AG20443 (cell line): ENCODE measurements at regions not wholly inside any gene's neighbourhood (a gene's known extent, or its start where the extent isn't known, plus 50 kb on each side); places are given as distances from the start of the nearest gene placed in this dataset.
"Not testable (repeated sequence)": the region's sequence is repeated elsewhere in the genome, so short reads cannot be mapped to it uniquely, and the experiment has no call there.

ENCODE experiments used
- DNase-seq: peaks from one replicate; pipeline ENCODE4 v3.0.0; 2012; ENCODE audit warnings: low spot score, mixed read lengths

- no peak for DNase-seq
Observed at GRCh38 chr5:96133341-96134079, 171.9 kb upstream of the ELL2 start.

GRCh38 chr5:96129276-96129675 lies 167.6 kb upstream of the ELL2 start:
- no peak for DNase-seq

GRCh38 chr5:96128204-96128864 lies 166.7 kb upstream of the ELL2 start:
- no peak for DNase-seq

- DNase-seq: no peak
Observed at GRCh38 chr5:96127538-96127937, 165.9 kb upstream of the ELL2 start.

GRCh38 chr5:96125231-96125891 lies 163.7 kb upstream of the ELL2 start:
- no peak for DNase-seq

- no peak for DNase-seq
Observed at GRCh38 chr5:96124589-96124988, 162.9 kb upstream of the ELL2 start.

- no peak for DNase-seq
Observed at GRCh38 chr5:96123418-96123817, 161.8 kb upstream of the ELL2 start.

- DNase-seq: no peak
Observed at GRCh38 chr5:96121364-96121763, 159.7 kb upstream of the ELL2 start.

- no peak for DNase-seq
Observed at GRCh38 chr5:96120120-96120519, 158.5 kb upstream of the ELL2 start.

- peak; percentile 50 for DNase-seq
Observed at GRCh38 chr5:96117771-96118651, 156.4 kb upstream of the ELL2 start.

- DNase-seq: no peak
Observed at GRCh38 chr5:96115147-96115807, 153.6 kb upstream of the ELL2 start.

- DNase-seq: no peak
Observed at GRCh38 chr5:96114736-96115135, 153.1 kb upstream of the ELL2 start.

- peak; percentile 37 for DNase-seq
Observed at GRCh38 chr5:96113170-96113939, 151.7 kb upstream of the ELL2 start.

GRCh38 chr5:96112703-96113102 lies 151.1 kb upstream of the ELL2 start:
- DNase-seq: no peak

- no peak for DNase-seq
Observed at GRCh38 chr5:96112123-96112670, 150.5 kb upstream of the ELL2 start.

- no peak for DNase-seq
Observed at GRCh38 chr5:96111080-96111756, 149.6 kb upstream of the ELL2 start.

- no peak for DNase-seq
Observed at GRCh38 chr5:96110300-96110699, 148.6 kb upstream of the ELL2 start.

GRCh38 chr5:96108629-96109028 lies 147.0 kb upstream of the ELL2 start:
- DNase-seq: not testable (repeated sequence)

GRCh38 chr5:96103829-96104228 lies 142.2 kb upstream of the ELL2 start:
- not testable (repeated sequence) for DNase-seq
